Epithelial cell of esophagus (primary cell): ENCODE measurements at regions not wholly inside any gene's neighbourhood (a gene's known extent, or its start where the extent isn't known, plus 50 kb on each side); places are given as distances from the start of the nearest gene placed in this dataset.

Experiments
- DNase-seq: peaks from one replicate; pipeline ENCODE4 v3.0.0; 2010; ENCODE audit warnings: low read depth
- H3K4me3 ChIP-seq: 2 replicates; pipeline ENCODE4 v1.5.1; 2011; ENCODE audit warnings: mild to moderate bottlenecking, low read length, control low read depth
- TF ChIP-seq, protein P1 (sequence below): IDR thresholded peaks from 2 replicates; pipeline ENCODE4 v1.5.1; 2011; ENCODE audit warnings: low read depth, mild to moderate bottlenecking, low read length, control low read depth, inconsistent platforms; ENCODE audit not compliant: insufficient read depth; ENCODE audit errors: missing control alignments

- DNase-seq, result no peak
- TF ChIP-seq, protein P1, sequence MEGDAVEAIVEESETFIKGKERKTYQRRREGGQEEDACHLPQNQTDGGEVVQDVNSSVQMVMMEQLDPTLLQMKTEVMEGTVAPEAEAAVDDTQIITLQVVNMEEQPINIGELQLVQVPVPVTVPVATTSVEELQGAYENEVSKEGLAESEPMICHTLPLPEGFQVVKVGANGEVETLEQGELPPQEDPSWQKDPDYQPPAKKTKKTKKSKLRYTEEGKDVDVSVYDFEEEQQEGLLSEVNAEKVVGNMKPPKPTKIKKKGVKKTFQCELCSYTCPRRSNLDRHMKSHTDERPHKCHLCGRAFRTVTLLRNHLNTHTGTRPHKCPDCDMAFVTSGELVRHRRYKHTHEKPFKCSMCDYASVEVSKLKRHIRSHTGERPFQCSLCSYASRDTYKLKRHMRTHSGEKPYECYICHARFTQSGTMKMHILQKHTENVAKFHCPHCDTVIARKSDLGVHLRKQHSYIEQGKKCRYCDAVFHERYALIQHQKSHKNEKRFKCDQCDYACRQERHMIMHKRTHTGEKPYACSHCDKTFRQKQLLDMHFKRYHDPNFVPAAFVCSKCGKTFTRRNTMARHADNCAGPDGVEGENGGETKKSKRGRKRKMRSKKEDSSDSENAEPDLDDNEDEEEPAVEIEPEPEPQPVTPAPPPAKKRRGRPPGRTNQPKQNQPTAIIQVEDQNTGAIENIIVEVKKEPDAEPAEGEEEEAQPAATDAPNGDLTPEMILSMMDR, result no peak
- H3K4me3 ChIP-seq, result no peak overlapping the region
Observed at GRCh38 chr10:105879401-105879800, 1238.3 kb downstream of the SORCS3 start.

DNA sequence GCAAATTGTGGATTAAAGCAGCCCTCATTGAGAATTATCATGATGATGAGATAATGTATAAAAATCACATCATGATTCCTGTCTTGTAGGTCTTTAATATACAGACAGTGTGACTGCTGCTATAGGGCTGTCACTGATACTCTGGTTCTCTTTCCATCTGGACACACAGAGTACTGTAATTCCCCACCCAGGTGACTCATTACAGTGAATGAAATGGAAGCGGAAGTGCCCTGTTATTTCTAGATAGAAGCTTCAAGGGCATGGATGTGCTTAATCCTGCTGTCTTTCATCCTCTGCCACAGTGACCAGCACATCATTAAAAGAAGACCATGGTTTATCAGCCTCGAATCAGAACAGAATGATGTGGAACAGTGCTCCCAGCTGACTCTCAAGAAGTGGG is 1234.0 kb downstream of the SORCS3 start:
- no peak overlapping the region for H3K4me3 ChIP-seq
- TF ChIP-seq, protein P1, result no peak

GRCh38 chr10:105872665-105873064 is 1231.6 kb downstream of the SORCS3 start:
- TF ChIP-seq, protein P1, result no peak
- no peak for DNase-seq
- no peak overlapping the region for H3K4me3 ChIP-seq

More for the DNA sequence above, 1234.0 kb downstream of the SORCS3 start:
- no peak for DNase-seq

DNA sequence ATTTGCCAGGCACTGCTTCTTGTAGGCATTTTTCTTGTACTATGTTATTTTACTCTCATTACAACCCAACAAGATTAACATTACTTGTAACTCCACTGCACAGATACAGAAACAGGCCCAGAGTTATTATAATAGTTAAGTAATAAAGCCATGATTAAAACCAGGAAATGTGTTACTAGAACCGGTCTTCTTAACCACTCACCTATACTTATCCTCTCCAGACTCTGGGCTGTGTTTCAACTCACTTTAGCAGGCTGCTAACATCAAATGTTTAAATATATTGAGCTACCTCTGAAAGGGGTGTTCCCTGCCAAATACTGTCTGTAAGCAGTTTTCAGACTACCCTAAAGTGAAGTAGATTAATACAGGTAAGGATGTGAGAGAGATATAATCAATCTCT is 1227.8 kb downstream of the SORCS3 start:
- no peak for DNase-seq
- no peak overlapping the region for H3K4me3 ChIP-seq
- TF ChIP-seq, protein P1, result no peak

GRCh38 chr10:105864854-105865253 is 1223.8 kb downstream of the SORCS3 start:
- TF ChIP-seq, protein P1, result no peak
- DNase-seq, result no peak
- no peak overlapping the region for H3K4me3 ChIP-seq

GRCh38 chr10:105857268-105858264 is 1216.5 kb downstream of the SORCS3 start:
- no peak for DNase-seq
- H3K4me3 ChIP-seq, result no peak overlapping the region
- TF ChIP-seq, protein P1, result no peak
